ENCODE measurements at regions not wholly inside any gene's neighbourhood (a gene's known extent, or its start where the extent isn't known, plus 50 kb on each side); places are given as distances from the start of the nearest gene placed in this dataset.

DNA sequence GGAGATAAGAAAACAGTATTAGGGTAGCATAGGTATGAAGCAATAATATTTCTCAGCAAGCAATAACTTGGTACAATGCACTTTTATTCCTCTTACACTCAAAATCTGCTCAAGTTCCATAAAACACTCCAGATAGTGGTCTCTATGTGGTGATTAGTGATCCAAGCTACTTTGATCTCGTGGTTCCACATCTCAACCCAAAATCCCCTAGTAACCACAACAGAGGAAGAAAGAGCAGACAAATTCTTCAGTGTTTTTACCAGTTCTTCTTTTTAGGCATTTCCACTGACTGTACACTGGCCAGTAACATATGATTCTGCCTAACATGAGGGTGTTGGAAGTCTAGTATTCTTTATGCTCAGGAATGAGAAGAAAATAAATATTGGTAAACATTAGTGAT lies 309.0 kb upstream of the PTCHD4 start:
- no peak overlapping the region for H3K27ac ChIP-seq
- no peak for DNase-seq
- no peaks in the 10 kb centered on the region for H3K4me1 ChIP-seq
- H3K9me3 ChIP-seq: no peaks in the 10 kb centered on the region
- WGBS, 2 donors: 77 to 94% methylated on average over 1 of the region's 1 CpG
- no peak overlapping the region for H3K4me3 ChIP-seq
- TF ChIP-seq, protein P1, sequence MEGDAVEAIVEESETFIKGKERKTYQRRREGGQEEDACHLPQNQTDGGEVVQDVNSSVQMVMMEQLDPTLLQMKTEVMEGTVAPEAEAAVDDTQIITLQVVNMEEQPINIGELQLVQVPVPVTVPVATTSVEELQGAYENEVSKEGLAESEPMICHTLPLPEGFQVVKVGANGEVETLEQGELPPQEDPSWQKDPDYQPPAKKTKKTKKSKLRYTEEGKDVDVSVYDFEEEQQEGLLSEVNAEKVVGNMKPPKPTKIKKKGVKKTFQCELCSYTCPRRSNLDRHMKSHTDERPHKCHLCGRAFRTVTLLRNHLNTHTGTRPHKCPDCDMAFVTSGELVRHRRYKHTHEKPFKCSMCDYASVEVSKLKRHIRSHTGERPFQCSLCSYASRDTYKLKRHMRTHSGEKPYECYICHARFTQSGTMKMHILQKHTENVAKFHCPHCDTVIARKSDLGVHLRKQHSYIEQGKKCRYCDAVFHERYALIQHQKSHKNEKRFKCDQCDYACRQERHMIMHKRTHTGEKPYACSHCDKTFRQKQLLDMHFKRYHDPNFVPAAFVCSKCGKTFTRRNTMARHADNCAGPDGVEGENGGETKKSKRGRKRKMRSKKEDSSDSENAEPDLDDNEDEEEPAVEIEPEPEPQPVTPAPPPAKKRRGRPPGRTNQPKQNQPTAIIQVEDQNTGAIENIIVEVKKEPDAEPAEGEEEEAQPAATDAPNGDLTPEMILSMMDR (IDR thresholded peaks at IDR 0.05): no peak
- TF ChIP-seq POLR2A (IDR thresholded peaks at IDR 0.05): no peak
- H3K27me3 ChIP-seq: no peaks in the 10 kb centered on the region
- no peaks in the 10 kb centered on the region for H3K36me3 ChIP-seq (ENCODE audit: low read depth, missing control alignments)
- intact Hi-C loops (cut with DNase I; ENCODE audit: low total_unique reads): no loop called here

DNA sequence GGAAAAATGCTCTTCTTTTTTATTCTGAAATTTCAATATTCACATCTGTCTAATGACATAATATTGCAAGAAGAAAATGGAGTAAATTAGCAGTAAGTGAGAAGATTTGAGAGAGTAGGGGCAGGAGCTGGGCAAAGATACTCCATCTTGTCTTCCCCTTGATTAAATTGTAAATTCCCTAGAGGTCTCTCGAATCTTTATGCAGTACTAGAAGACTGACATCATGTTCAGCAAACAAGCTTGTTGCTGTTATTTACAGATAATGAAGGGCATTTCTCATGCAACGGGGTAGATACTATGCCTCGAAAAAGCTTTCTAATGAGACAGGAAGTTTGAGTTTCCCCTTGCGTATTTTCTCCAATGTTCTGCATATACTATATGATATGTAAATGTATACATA lies 306.9 kb upstream of the PTCHD4 start:
- Histone ChIP-seq H3K27ac (no peak overlapping the region), H3K4me1 (no peaks in the 10 kb centered on the region), H3K36me3 (ENCODE audit: low read depth, missing control alignments) (no peaks in the 10 kb centered on the region), H3K27me3 (no peaks in the 10 kb centered on the region), H3K4me3 (no peak overlapping the region), H3K9me3 (no peaks in the 10 kb centered on the region)
- TF ChIP-seq, protein P1 (IDR thresholded peaks at IDR 0.05): no peak
- TF ChIP-seq POLR2A (IDR thresholded peaks at IDR 0.05): no peak
- WGBS, 2 donors: 57 to 67% methylated on average over 4 of the region's 4 CpGs
- DNase-seq: no peak
- intact Hi-C loops (cut with DNase I; ENCODE audit: low total_unique reads): no loop called here

DNA sequence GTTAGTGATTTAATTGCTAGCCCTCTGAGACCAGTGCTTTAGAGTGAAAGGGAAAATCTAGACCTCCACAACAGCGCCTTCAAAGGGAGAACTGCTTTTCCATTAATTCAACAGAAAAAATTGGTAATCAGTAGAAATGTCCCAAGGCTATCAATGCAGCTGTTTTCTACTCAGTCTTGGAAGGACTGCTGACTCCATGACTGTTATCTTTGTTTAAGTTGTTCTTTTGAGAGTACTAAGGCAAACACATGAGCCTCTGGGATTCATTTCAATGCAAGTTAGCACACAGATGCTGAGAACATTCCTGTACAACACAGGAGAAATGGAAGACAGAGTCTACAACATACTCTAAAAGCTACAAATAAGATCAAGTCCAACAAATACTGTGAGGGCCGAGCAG lies 301.7 kb upstream of the PTCHD4 start:
- Histone ChIP-seq H3K9me3 (no peaks in the 10 kb centered on the region), H3K27ac (no peak overlapping the region), H3K27me3 (no peaks in the 10 kb centered on the region), H3K4me1 (no peaks in the 10 kb centered on the region), H3K4me3 (no peak overlapping the region), H3K36me3 (ENCODE audit: low read depth, missing control alignments) (no peaks in the 10 kb centered on the region)
- intact Hi-C loops (cut with DNase I; ENCODE audit: low total_unique reads): no loop called here
- DNase-seq: no peak
- 53 to 74% methylated on average over 2 of the region's 2 CpGs for WGBS, 2 donors
- TF ChIP-seq, protein P1 (IDR thresholded peaks at IDR 0.05): no peak
- no peak for TF ChIP-seq POLR2A (IDR thresholded peaks at IDR 0.05)

DNA sequence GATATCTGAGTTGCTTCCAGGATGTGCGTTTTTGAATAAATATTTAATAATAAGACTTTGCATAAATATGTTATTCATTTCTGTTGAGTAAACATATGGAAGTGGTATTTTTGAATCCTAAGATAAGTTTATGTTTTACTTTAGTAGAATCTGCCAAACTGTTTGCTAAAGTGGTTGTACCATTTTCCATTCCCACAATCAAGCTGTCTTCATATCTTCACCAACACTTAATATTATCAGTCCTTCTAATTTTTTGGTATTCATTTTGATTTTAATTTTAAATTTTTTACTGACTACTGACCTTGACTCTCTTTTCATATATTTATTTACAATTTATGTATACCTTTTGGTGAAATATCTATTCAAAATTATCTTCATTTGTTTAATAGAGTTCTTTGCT lies 293.9 kb upstream of the PTCHD4 start:
- H3K4me1 ChIP-seq: no peaks in the 10 kb centered on the region
- no peak overlapping the region for H3K4me3 ChIP-seq
- H3K9me3 ChIP-seq: no peaks in the 10 kb centered on the region
- no peaks in the 10 kb centered on the region for H3K27me3 ChIP-seq
- TF ChIP-seq, protein P1 (IDR thresholded peaks at IDR 0.05): no peak
- no peak for TF ChIP-seq POLR2A (IDR thresholded peaks at IDR 0.05)
- H3K36me3 ChIP-seq (ENCODE audit: low read depth, missing control alignments): no peaks in the 10 kb centered on the region
- no peak overlapping the region for H3K27ac ChIP-seq
- 71 to 72% methylated on average over 1 of the region's 1 CpG for WGBS, 2 donors
- intact Hi-C loops (cut with DNase I; ENCODE audit: low total_unique reads): no loop called here
- no peak for DNase-seq

DNA sequence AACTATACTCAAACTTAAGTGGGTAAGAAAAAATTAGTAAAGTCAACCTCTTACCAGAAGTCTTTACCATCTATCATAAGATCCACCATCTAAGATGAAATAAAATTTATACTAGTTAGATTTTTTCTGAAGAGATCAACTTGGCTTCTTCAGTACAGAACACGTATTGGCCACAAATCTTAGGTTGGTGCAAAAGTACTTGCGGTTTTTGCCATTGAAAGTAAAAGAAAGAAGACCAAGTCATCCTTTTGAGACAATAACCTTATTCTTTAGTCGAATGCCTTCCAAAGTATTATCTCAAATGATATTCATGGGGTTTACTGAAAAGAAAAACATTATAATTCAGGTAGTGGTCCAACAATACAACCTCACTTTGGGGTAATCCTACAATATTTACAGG lies 292.6 kb upstream of the PTCHD4 start:
- no peak overlapping the region for H3K4me3 ChIP-seq
- WGBS, 2 donors: 70 to 82% methylated on average over 3 of the region's 3 CpGs
- TF ChIP-seq POLR2A (IDR thresholded peaks at IDR 0.05): no peak
- TF ChIP-seq, protein P1 (IDR thresholded peaks at IDR 0.05): no peak
- no peaks in the 10 kb centered on the region for H3K36me3 ChIP-seq (ENCODE audit: low read depth, missing control alignments)
- H3K4me1 ChIP-seq: no peaks in the 10 kb centered on the region
- no peaks in the 10 kb centered on the region for H3K27me3 ChIP-seq
- DNase-seq: no peak
- intact Hi-C loops (cut with DNase I; ENCODE audit: low total_unique reads): no loop called here
- no peak overlapping the region for H3K27ac ChIP-seq
- H3K9me3 ChIP-seq: no peaks in the 10 kb centered on the region

Measured in testis (tissue), 2 donors.